ENCODE measurements at regions not wholly inside any gene's neighbourhood (a gene's known extent, or its start where the extent isn't known, plus 50 kb on each side); places are given as distances from the start of the nearest gene placed in this dataset.
A peak's percentile ranks its signal among the peaks of the same experiment; 100 is the strongest.

DNA sequence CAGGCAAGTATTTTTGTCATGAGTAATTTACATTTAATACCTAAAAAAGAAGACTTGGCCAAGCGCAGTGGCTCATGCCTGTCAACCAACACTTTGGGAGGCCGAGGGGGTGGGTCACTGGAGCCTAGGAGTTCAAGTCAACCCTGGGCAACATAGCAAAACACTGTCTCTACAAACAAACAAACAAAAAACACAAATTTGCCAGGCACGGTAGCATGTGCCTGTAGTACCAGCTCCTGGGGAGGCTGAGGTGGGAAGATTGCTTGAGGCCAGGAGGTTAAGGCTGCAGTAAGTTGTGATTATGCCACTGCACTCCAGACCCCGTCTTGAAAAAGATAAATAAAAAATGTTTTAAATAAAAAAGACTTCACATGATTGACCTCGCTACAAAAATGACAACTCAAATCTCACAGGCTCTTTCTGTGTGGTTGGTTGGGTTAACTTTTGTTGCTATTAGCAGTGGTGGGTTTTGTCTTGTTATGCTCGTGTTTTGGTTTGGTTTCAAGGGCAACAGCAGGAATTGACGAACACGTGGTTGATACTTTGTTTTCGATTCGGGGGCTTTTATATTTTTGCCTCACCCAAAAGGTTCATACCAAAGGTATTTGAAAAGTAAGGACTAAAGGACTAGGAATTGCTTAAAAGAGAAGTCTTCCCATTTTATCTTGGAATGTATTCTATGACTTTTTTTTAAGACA is 227.2 kb upstream of the MKLN1 start:
- no peak for DNase-seq (ENCODE audit: low read depth)
- H3K4me3 ChIP-seq (ENCODE audit: control insufficient read depth, low read depth, low read length), result no peak overlapping the region
- TF ChIP-seq, protein P1, sequence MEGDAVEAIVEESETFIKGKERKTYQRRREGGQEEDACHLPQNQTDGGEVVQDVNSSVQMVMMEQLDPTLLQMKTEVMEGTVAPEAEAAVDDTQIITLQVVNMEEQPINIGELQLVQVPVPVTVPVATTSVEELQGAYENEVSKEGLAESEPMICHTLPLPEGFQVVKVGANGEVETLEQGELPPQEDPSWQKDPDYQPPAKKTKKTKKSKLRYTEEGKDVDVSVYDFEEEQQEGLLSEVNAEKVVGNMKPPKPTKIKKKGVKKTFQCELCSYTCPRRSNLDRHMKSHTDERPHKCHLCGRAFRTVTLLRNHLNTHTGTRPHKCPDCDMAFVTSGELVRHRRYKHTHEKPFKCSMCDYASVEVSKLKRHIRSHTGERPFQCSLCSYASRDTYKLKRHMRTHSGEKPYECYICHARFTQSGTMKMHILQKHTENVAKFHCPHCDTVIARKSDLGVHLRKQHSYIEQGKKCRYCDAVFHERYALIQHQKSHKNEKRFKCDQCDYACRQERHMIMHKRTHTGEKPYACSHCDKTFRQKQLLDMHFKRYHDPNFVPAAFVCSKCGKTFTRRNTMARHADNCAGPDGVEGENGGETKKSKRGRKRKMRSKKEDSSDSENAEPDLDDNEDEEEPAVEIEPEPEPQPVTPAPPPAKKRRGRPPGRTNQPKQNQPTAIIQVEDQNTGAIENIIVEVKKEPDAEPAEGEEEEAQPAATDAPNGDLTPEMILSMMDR (conservative IDR thresholded peaks at IDR 0.05; ENCODE audit: control insufficient read depth, insufficient read depth, low read depth, low read length), result no peak

DNA sequence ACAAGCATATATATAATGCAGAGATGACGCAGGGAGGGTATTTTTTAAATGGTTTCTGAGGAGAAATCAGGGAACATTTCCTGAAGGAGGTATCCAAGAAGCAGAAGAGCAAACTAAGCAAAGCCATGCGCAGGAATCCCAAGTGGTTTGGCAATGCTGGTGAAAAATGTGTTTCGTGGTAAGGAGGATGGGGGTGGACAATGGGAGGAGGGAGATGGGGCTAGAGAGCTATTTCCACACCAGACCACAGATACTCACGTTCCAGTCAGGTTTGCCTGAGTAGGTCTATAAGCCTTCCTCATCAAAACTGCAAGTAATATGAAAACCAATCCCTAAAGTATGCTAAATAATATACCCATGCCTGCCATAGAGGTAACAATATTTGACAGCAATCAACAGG is 223.7 kb upstream of the MKLN1 start:
- TF ChIP-seq, protein P1 (conservative IDR thresholded peaks at IDR 0.05; ENCODE audit: control insufficient read depth, insufficient read depth, low read depth, low read length), result no peak
- DNase-seq (ENCODE audit: low read depth), result peak; percentile 92
- peak overlapping the region; percentile 51 for H3K4me3 ChIP-seq (ENCODE audit: control insufficient read depth, low read depth, low read length)

DNA sequence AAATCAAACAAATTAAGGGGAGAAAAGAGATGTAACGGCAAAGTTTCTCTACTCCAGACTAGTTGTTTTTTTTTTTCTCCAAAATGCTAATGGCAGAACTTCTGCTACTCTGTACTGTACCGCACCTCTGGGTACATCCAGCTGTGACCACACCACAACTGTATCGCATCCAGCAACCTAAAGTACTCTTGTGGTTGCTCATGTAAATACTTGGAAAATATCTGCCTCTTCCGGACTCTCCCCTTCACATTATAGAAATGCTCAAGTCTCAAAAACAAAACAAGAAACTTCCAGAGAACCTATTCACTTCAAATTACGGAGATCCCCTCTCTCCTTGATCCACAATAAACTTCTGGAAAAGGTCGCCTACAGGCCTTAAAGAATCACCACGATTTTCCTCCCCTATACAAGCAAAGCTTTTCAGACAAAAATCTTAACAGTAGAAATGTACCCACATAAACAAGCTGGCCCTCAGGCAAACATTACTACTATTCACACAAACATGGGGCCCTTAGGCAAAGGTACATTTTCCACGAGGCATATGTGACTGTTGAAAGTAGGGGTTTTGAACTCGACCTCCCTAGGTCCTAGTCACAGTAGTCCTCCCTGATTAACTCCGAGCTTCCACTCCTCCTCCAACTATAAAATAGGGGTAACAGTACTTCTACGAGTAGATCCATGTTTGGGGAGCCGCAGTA is 222.9 kb upstream of the MKLN1 start:
- TF ChIP-seq, protein P1 (conservative IDR thresholded peaks at IDR 0.05; ENCODE audit: control insufficient read depth, insufficient read depth, low read depth, low read length), result no peak
- DNase-seq (ENCODE audit: low read depth), result peak; percentile 69
- peak overlapping the region; percentile 51 for H3K4me3 ChIP-seq (ENCODE audit: control insufficient read depth, low read depth, low read length)

DNA sequence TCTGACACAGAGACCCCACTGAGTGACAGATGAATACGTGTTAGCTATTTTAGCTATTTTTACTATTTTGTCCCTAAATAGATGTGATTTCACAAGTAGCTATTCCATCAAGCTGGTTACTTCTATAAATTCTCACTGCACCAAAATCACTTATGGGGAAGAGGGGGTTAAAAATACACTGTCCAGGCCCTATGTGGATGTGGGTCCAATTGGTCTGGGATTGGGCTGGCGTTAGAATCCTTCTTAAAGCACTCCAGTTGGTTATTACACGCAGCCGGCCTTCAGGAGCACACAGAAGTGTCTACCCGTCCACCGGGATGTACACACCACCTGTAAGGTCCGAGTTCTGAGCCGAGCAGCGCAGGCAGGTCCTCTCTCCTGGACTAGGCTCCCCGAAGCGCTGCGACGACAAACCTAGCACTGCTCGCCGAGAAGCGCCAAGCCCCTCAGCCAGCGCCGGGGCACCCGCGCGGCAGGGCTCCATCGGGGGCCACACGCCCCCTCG is 222.3 kb upstream of the MKLN1 start:
- H3K4me3 ChIP-seq (ENCODE audit: control insufficient read depth, low read depth, low read length), result peak overlapping the region; percentile 51
- peak; percentile 22 for DNase-seq (ENCODE audit: low read depth)
- TF ChIP-seq, protein P1 (conservative IDR thresholded peaks at IDR 0.05; ENCODE audit: control insufficient read depth, insufficient read depth, low read depth, low read length), result no peak

DNA sequence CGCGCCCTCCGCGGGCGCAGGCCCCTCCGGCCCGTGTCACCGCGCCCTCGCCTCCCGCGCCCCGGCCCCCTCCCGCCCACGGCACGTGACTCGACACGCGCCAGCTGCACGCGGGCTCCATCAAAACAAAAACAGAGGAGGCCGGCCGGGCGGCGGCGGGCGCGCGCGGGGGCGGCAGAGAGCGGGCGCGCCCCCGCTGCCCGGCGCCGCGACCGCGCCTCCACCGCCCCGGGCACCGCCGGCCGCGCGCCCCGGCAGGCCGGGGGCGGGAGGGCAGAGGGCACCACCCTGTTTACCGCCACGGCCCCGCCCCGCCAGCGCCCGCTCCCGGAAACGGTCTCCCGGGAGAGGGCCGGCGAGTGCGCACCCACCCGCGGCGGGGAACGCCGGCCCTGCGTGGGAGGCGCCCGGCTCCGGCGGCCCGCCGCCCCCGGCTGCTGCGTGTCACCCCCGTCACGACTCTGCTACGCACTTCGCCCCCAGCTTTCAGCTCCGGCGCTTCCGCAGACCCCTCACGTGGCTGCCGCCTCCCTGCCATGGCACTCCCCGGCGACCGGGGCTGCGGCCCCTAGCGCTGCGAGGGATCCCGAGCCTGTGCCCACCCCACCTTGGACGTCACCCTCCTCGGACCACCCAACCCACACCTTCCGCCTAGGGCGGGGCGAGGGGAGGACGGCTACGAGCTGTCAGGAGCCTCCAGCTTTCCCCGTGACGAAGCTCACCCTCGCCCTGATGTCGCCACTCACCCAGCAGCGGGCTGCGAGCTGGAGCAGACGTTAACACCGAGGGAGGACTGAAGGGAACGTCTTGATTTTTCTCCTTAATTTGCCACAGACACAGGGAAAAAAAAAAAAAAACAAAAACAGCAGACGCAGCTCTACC is 221.6 kb upstream of the MKLN1 start:
- peak; percentile 83 for DNase-seq (ENCODE audit: low read depth)
- peak overlapping the region; percentile 91 for H3K4me3 ChIP-seq (ENCODE audit: control insufficient read depth, low read depth, low read length)
- TF ChIP-seq, protein P1 (conservative IDR thresholded peaks at IDR 0.05; ENCODE audit: control insufficient read depth, insufficient read depth, low read depth, low read length), result no peak

DNA sequence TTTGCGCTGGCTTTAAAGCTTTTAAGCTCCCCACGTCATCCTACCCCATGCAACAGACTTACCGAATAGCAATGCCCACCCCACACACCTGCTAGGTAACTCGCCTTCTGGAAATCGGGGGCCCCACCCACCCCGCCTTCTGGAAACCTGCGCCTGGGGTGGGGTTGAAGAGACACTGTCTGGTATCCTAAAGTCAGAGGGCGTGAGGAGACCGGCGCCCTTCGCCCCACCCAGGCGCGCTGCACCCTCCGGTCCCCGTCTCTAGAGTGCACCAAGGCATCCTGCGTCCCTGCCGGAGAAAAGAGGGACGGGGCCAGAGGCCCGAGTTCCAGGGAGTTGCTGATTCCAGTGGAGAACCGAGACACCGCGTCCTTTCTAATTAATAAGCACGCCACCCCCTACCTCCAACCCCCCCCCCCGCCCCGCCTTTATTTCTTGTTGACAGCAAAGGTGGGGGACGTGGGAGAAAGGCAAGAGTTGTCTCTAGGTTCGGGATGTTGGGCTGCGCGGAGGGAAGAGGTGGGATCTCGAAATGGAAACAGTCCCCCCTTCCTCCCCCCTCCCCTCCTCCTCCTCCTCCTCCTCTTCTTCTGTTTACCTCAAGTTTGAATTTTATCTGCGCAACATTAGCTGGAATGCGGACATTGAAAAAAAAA is 220.9 kb upstream of the MKLN1 start:
- peak; percentile 71 for DNase-seq (ENCODE audit: low read depth)
- TF ChIP-seq, protein P1 (conservative IDR thresholded peaks at IDR 0.05; ENCODE audit: control insufficient read depth, insufficient read depth, low read depth, low read length), result no peak
- H3K4me3 ChIP-seq (ENCODE audit: control insufficient read depth, low read depth, low read length), result peak overlapping the region; percentile 91

All from fibroblast of mammary gland (primary cell).